SK-N-SH treated with all-trans-retinoic acid at 6 μM for 48 hours (cell line): ENCODE measurements at regions not wholly inside any gene's neighbourhood (a gene's known extent, or its start where the extent isn't known, plus 50 kb on each side); places are given as distances from the start of the nearest gene placed in this dataset.

ENCODE experiments used
- ARNTL ChIP-seq: fragments of 450-650 bp; formaldehyde crosslinking; IDR thresholded peaks from 2 replicates; pipeline ENCODE4 v1.5.0; 2020; ENCODE audit warnings: low read depth, mild to moderate bottlenecking, moderate library complexity, borderline replicate concordance
- GLIS3 ChIP-seq: fragments of 250-450 bp; sonication (Bioruptor Pico); IDR thresholded peaks from 2 replicates; pipeline ENCODE4 v1.5.0; 2020; ENCODE audit warnings: mild to moderate bottlenecking, moderate library complexity
- OSR1 ChIP-seq: fragments of 250-450 bp; sonication (Bioruptor Pico); IDR thresholded peaks from 2 replicates; pipeline ENCODE4 v1.8.0; 2022; ENCODE audit warnings: moderate library complexity, mild to moderate bottlenecking, inconsistent platforms
- PPARA ChIP-seq: fragments of 250-450 bp; sonication (Bioruptor Pico); IDR thresholded peaks from 2 replicates; pipeline ENCODE4 v1.5.0; 2020; ENCODE audit warnings: mild to moderate bottlenecking, borderline replicate concordance
- RARB ChIP-seq: fragments of 250-450 bp; sonication (Bioruptor Pico); IDR thresholded peaks from 2 replicates; pipeline ENCODE4 v1.8.0; 2021; ENCODE audit warnings: mild to moderate bottlenecking, moderate library complexity
- TCF4 ChIP-seq: fragments of 250-450 bp; sonication (Bioruptor Pico); IDR thresholded peaks from 2 replicates; pipeline ENCODE4 v1.8.0; 2021; ENCODE audit warnings: mild to moderate bottlenecking, moderate library complexity, borderline replicate concordance
- ZFP3 ChIP-seq: fragments of 250-450 bp; sonication (Bioruptor Pico); IDR thresholded peaks from 2 replicates; pipeline ENCODE4 v1.5.0; 2020; ENCODE audit warnings: mild to moderate bottlenecking, moderate library complexity
- ZFP30 ChIP-seq: fragments of 450-650 bp; formaldehyde crosslinking; IDR thresholded peaks from 2 replicates; pipeline ENCODE4 v1.5.0; 2022; ENCODE audit warnings: mild to moderate bottlenecking, moderate library complexity
- TF ChIP-seq, protein P1 (sequence below): fragments of 250-450 bp; sonication (Bioruptor Pico); IDR thresholded peaks from 2 replicates; pipeline ENCODE4 v1.5.1; 2021; ENCODE audit warnings: mild to moderate bottlenecking, moderate library complexity

DNA sequence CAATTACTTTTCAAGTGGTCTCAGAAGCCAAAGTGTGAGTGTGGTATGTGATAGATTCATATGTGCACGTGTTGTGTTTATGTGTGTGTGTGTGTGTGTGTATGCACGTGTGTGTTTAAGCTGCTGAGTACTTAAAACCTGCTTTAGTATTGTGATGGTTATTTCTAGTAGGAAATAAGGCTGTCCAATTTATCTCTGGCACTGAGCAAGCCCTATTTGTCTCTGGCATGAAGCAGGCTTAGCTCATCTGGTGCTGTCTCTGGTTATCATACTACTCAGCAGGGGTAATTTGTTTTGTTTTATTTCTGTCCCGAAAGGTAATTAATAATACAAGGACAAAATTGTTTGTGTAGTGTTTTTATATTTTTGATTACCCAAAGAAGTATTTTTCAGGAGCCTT lies 333.7 kb downstream of the FAT3 start:
- no peak for TF ChIP-seq ZFP30
- TF ChIP-seq, protein P1, sequence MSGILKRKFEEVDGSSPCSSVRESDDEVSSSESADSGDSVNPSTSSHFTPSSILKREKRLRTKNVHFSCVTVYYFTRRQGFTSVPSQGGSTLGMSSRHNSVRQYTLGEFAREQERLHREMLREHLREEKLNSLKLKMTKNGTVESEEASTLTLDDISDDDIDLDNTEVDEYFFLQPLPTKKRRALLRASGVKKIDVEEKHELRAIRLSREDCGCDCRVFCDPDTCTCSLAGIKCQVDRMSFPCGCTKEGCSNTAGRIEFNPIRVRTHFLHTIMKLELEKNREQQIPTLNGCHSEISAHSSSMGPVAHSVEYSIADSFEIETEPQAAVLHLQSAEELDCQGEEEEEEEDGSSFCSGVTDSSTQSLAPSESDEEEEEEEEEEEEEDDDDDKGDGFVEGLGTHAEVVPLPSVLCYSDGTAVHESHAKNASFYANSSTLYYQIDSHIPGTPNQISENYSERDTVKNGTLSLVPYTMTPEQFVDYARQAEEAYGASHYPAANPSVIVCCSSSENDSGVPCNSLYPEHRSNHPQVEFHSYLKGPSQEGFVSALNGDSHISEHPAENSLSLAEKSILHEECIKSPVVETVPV (CRISPR knock-in tag) = no peak
- 0 out of 2 replicates have a peak, but pooled peaks have one; percentile 35 for TF ChIP-seq GLIS3 (CRISPR knock-in tag)
- TF ChIP-seq RARB = no peak
- no peak for TF ChIP-seq PPARA (CRISPR knock-in tag)
- TF ChIP-seq TCF4 = no peak
- TF ChIP-seq ARNTL (CRISPR knock-in tag) = no peak
- no peak for TF ChIP-seq OSR1
- TF ChIP-seq ZFP3 = no peak
